Uterus (tissue), 2 donors: ENCODE measurements at regions not wholly inside any gene's neighbourhood (a gene's known extent, or its start where the extent isn't known, plus 50 kb on each side); places are given as distances from the start of the nearest gene placed in this dataset.
"Not testable (repeated sequence)": the region's sequence is repeated elsewhere in the genome, so short reads cannot be mapped to it uniquely, and the experiment has no call there.

Source experiments
- CTCF ChIP-seq, 4 experiments: fragments of 200-600 bp in 2 of 4; fragments of 450-650 bp in 2 of 4; sonication (generic) in 2 of 4; IDR thresholded peaks; one replicate each; pipeline ENCODE4 v1.5.1; 2016 to 2019; ENCODE audit warnings: antibody characterized with exemption in 4 of 4, mild to moderate bottlenecking in 2 of 4, moderate library complexity in 1 of 4
- POLR2A ChIP-seq, 2 donors: fragments of 450-650 bp; IDR thresholded peaks; one replicate each; pipeline ENCODE4 v1.6.1; 2016; ENCODE audit warnings: antibody characterized with exemption in 2 of 2, mild to moderate bottlenecking in 1 of 2, moderate library complexity in 1 of 2

GRCh38 chr5:21488828-21489227 is 1364.3 kb downstream of the CDH12 start:
- TF ChIP-seq CTCF, POLR2A (IDR thresholded peaks at IDR 0.05): not testable (repeated sequence)
